Fibroblast of peridontal ligament (primary cell): ENCODE measurements at regions not wholly inside any gene's neighbourhood (a gene's known extent, or its start where the extent isn't known, plus 50 kb on each side); places are given as distances from the start of the nearest gene placed in this dataset.
"Not testable (repeated sequence)": the region's sequence is repeated elsewhere in the genome, so short reads cannot be mapped to it uniquely, and the experiment has no call there.

Source experiments
- DNase-seq: peaks from one replicate; pipeline ENCODE4 v3.0.0-alpha.2; 2010; ENCODE audit errors: extremely low read depth

- no peak for DNase-seq
Observed at GRCh38 chr5:5751498-5751897, 329.0 kb downstream of the ICE1 start.

- DNase-seq: no peak
Observed at GRCh38 chr5:5741418-5741817, 318.9 kb downstream of the ICE1 start.

DNA sequence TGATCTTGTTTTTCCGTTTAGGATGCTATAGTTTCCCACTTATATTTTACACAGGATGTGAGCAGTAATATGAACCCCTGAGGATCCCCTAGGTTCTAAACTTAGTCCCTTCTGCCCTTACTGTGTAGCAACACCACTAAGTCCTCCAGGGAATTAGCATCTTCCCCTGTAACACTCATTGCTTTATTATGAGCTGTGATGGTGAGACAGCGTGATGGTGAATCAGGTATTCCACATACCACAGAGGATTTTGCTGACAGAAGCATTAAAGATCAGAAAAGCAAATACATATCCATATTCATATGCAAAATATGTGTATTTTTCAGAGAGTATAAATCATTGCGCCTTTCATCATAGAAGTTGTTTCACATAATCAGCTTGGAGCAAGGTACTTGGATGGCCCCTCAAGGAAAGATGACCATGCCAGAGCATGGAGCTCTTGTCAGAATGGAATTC, 317.0 kb downstream of the ICE1 start:
- no peak for DNase-seq

DNA sequence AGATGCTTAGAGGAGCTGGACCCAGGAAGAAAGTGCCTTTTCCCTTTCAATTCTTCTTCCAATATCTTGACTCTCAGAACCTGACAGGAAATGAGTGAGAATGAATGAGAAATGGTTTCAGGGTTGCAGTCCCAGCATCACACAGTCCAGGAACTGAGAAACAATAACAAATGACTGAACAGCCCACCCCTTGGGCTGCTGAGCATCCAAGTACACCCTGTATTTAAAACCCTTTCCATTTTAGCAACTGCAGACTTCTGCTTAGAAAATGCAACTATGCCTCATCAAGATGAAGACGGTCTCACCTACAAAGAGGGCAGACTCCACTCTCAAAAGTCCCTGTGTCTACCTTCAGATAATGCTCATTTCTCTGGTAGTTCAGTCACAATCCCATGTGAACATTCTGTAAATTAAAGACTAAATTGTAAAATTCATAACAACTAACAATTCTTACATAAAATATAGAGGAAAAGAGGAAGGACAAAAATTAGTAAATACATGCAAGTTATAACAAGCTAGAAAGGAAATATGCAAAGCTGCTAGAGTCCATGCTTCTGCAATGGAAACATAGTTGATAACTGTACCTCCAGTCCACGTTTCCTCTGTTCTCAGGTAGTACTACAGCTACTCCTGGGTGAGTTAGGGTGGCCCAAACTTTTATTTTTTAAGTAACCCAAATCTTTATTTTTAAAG, 316.5 kb downstream of the ICE1 start:
- no peak for DNase-seq

- DNase-seq: no peak
Observed at GRCh38 chr5:5736007-5736406, 313.5 kb downstream of the ICE1 start.

- not testable (repeated sequence) for DNase-seq
Observed at GRCh38 chr5:5733058-5733457, 310.6 kb downstream of the ICE1 start.

DNA sequence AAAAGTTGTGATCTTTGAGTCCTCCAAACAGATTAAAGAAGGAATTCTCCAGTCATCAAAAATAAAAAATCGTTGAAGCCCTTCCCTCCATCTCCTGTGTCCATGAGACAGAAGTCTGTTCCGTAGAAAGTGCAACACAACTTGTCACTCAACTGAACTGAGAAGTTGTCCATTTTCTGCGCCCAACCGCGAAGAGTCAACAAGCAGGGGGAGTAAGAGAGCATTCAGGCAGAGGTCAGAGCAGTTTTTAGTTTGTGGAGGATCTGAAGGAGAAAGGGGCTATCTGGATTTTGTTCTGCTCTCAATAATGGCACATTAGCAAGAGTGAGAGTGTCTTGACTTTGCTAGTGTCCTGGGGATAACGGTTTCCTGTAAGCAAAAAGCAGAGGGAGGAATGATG, 303.9 kb downstream of the ICE1 start:
- no peak for DNase-seq

DNA sequence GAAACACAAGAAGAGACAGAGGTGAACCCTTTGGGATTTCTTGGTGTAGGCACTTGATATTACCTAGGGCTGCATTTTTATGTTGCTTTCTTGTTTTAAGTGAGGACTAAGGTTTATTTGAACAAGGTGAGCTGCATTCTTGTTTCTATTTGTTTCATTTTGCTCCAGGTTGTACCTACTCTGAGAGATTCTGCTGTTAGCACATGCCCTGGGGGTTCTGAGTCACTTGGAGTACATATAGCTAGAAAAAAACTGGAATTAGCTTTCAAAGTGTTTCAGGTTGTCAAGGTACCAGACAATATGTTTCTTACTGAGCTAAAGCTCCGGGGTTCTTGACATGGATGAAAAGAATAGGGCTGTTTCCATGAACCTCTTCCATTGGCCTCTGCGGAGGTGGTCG, 299.4 kb downstream of the ICE1 start:
- DNase-seq: no peak

DNA sequence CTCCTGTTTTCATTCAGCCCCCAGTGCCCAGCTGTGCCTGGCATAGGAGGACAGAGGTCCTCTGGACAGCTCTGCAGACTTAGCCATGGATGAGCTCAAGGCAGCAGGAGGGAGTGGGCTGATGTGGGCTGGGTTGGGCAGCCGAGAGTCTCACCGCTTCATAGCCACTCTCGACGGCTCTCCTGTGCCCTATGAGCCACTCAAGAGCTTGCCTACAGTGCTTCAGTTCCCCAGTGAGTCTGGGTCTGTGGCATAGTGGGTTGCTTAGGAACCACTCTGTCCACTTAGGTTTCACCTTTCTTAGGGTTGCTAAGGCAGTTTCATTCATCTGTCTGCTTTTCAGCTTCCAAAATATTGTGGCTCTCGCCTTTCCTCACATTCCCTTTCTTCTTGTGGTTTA, 296.8 kb downstream of the ICE1 start:
- DNase-seq: no peak

GRCh38 chr5:5716665-5717064, 294.2 kb downstream of the ICE1 start:
- DNase-seq: no peak

DNA sequence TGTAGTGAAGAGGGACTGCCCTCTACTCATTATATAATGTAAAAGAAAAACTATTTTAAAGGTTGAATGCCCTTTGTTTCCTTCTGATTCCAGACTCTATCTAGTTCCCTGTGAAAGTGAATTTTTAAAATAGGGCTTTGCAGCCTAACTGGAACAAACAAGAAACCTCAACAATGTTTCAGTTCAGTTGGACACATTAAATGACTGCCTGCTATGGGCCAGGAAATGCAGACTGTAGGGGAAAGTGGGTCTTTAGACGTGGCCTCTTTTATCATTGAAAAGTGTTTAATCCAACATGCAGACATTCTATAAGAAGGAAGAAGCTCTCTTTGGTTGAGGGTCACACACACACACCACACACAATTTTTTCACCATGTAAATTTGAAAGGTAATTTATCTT, 289.1 kb downstream of the ICE1 start:
- no peak for DNase-seq

- no peak for DNase-seq
Observed at GRCh38 chr5:5711112-5711511, 288.6 kb downstream of the ICE1 start.

- no peak for DNase-seq
Observed at GRCh38 chr5:5710471-5710870, 288.0 kb downstream of the ICE1 start.

DNA sequence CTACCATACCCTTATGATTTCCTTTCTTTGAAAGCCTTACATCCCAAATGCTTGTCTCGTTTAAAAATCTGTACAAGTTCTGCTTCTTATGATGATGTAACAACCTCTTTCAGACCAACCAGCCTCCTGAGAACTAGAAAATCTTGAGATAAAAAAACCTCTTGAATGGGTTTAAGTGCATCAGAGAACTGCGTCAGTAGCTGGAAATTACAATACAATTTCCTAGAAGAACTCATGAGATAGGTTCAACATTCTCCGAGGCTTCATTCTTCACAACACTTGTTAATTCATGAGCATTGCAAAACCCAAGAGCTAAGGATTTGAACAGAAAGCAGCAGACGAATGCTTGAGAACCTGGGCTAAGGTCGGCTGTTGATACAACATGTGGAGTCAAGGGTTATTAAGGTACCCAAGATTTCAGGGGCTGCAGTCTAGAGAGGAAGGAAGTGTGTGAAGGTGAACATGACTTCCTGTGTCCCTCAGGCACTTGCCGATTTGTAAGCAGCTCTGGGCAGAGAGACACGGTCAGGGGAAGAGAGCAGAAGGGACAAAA, 286.0 kb downstream of the ICE1 start:
- no peak for DNase-seq

GRCh38 chr5:5705010-5705409, 282.5 kb downstream of the ICE1 start:
- no peak for DNase-seq

- no peak for DNase-seq
Observed at GRCh38 chr5:5704352-5704751, 281.9 kb downstream of the ICE1 start.

DNA sequence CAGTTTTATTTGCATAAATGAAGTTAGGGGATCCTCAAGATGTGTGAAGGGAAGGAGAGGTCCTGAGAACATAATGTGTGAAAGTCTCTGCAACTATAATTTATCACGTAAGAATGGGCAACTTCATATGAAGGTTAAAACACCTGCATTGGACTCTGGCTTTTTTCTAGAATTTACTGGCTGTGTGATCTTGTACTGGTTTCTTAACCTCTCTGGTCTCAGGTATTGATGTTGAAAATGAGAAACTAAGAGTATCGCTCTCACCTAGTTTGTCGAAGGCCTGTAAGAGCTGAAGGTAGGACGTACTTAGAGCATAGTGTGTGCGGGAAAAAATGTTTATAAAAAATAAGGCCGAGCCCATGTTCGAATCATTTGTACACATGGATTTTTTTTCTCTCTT, 280.5 kb downstream of the ICE1 start:
- no peak for DNase-seq

- no peak for DNase-seq
Observed at GRCh38 chr5:5700549-5700948, 278.1 kb downstream of the ICE1 start.

- DNase-seq: no peak
Observed at GRCh38 chr5:5699062-5699461, 276.6 kb downstream of the ICE1 start.

- no peak for DNase-seq
Observed at GRCh38 chr5:5695266-5695665, 272.8 kb downstream of the ICE1 start.

- DNase-seq: no peak
Observed at GRCh38 chr5:5688925-5689310, 266.4 kb downstream of the ICE1 start.

DNA sequence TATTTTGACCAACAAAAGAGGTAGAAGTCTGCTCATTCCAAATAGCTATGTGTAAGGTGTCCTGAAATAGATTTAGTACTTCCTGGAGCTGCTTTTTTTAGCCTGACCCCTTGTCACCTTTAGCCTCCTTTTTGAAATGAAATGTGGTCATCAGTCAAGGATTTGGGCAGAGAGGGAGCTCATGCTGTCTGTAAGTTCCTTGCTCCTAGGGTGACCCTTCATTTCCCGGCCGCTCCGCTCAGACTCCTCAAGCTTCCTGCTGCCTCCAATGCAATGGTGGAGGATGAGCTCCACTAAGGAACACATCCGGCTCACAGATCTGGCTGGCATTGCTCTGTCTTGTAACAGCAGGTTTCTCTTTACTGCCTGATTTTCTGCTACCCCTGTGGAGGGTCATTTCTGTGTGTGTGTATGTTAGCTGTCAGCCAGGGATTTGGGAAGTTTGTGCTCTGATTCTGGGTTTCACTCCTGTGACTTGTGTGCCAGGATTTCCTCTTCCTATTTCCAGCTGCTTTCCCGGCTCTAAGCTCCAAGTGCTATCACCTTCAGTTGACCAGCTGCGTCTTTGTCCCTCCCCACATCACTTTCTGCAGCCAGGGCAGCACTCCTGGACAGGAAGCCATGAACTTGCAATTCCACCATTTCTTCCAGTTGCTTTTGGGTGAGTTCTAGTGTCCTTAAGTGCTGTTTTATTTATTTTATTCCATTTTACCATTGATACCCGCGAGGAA, 265.9 kb downstream of the ICE1 start:
- DNase-seq: no peak

- DNase-seq: no peak
Observed at GRCh38 chr5:5687113-5687512, 264.6 kb downstream of the ICE1 start.
